GM21515 (cell line): ENCODE measurements at regions not wholly inside any gene's neighbourhood (a gene's known extent, or its start where the extent isn't known, plus 50 kb on each side); places are given as distances from the start of the nearest gene placed in this dataset.
"Not testable (repeated sequence)": the region's sequence is repeated elsewhere in the genome, so short reads cannot be mapped to it uniquely, and the experiment has no call there.

Experiments used
- ATAC-seq: cut with Tn5 transposase; IDR thresholded peaks from one replicate; pipeline ENCODE4 v1.9.1; 2021; ENCODE audit not compliant: unreplicated experiment

- no peak for ATAC-seq
Measured at GRCh38 chr10:118870467-118871243, 115.9 kb upstream of the CACUL1 start.

GRCh38 chr10:118871244-118871865, 116.6 kb upstream of the CACUL1 start:
- no peak for ATAC-seq

- ATAC-seq = no peak
Measured at GRCh38 chr10:118873091-118873737, 118.4 kb upstream of the CACUL1 start.

- ATAC-seq = no peak
Measured at GRCh38 chr10:118873738-118874105, 119.0 kb upstream of the CACUL1 start.

- no peak for ATAC-seq
Measured at GRCh38 chr10:118874171-118874570, 119.4 kb upstream of the CACUL1 start.

DNA sequence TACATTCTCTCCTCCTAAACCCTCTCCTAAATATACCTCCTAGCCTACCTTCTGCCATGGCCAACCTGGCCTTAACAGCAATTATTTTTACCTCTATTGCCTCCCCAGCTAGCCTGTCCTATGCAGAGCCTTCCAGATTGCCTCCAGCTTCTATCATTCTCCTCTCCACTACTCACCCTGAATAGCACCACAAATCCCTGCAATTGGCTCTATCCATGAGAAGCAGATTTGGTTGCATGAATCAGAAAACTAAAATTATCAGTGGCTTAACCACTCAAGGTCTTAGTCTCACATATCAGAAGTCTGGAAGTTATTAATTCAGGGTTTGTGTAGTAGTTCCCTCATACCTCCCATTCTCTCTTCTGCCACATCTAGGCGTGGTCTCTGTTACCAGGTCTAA, 120.3 kb upstream of the CACUL1 start:
- ATAC-seq = no peak

DNA sequence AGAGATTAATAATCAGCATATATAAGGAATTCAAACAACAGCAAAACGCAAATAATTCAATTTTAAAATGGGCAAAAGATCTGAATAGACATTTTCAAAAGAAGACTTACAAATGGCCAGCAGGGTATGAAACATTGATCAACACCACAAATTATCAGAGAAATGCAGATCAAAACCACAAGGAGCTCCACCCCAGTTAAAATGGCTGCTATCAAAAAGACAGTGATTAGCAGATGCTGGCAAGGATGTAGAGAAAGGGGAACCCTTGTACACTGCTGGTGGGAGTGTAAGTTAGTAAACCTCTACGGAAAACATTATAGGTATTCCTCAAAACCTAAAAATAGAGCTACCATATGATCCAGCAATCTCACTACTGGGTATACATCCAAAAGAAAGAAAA, 128.0 kb upstream of the CACUL1 start:
- no peak for ATAC-seq

GRCh38 chr10:118892255-118892654, 137.3 kb upstream of the NANOS1 start:
- ATAC-seq = no peak

DNA sequence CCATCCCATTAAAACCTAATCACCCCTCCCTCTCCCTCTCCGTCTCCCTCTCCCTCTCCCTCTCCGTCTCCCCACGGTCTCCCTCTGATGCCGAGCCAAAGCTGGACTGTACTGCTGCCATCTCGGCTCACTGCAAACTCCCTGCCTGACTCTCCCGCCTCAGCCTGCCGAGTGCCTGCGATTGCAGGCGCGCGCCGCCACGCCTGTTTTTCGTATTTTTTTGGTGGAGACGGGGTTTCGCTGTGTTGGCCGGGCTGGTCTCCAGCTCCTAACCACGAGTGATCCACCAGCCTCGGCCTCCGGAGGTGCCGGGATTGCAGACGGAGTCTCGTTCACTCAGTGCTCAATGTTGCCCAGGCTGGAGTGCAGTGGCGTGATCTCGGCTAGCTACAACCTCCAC, 134.6 kb upstream of the NANOS1 start:
- ATAC-seq = not testable (repeated sequence)

- ATAC-seq = no peak
Measured at GRCh38 chr10:118900617-118901016, 128.9 kb upstream of the NANOS1 start.

- no peak for ATAC-seq
Measured at GRCh38 chr10:118901380-118901779, 128.1 kb upstream of the NANOS1 start.

DNA sequence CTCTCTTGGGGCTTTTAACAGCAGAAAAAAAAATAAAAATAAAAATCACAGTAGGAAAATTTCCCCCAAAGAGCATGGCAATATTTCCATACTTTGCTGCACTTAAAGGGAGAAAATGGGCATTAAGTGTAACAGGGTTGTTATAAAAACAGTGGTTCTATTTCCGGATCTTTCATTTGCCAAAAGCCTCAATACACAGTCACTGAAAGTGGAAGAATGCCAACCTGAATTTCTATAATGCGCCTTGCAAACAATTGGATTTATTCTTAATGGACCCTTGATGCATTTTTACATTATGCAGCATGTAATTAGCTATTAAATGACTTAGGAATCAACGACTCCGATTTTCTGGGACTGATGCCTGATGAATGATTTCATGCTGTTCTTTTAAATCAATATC, 127.6 kb upstream of the NANOS1 start:
- no peak for ATAC-seq

- ATAC-seq = not testable (repeated sequence)
Measured at GRCh38 chr10:118902656-118903055, 126.9 kb upstream of the NANOS1 start.

DNA sequence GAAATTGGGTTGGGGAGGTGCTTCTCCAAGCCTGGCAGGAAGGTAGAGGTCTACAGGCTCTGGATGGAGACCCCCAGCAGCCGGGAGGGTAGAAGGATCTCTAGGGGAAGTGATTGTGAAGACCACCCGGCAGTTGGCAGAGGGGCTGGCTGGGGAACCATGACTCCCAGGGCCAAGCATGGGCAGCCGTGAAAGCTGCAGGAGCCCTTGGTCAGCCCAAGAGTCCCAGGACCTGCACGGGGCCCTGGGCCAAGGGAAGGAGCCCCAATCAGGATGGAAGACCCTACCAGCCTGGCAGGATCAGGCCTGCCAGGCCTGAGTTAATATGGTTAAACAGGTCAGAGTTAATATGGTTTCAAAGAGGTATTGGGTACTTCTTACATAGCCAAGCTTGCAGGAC, 126.3 kb upstream of the NANOS1 start:
- no peak for ATAC-seq

GRCh38 chr10:118903691-118904090, 125.8 kb upstream of the NANOS1 start:
- ATAC-seq = no peak

- ATAC-seq = no peak
Measured at GRCh38 chr10:118904286-118904685, 125.2 kb upstream of the NANOS1 start.

DNA sequence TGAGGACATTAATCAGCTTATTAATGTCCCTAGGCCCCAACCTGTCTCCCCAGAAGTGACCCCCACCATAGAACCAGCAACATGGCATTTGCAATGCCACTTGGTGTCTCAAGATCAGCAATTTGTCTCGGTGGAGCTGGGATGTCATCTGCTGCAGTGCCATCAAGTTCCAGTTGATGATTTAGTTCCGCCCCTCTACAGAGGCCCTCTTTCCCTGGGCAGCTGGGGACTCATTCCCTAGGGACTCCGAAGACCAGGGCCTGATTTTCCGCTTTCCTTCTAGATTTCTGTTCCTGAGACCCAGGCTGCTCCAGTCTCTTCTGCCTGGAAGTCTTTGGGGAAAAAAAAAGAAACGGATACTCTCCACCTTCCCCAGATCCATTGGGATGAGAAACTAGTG, 122.5 kb upstream of the NANOS1 start:
- no peak for ATAC-seq

GRCh38 chr10:118908557-118909256, 120.8 kb upstream of the NANOS1 start:
- ATAC-seq = no peak

DNA sequence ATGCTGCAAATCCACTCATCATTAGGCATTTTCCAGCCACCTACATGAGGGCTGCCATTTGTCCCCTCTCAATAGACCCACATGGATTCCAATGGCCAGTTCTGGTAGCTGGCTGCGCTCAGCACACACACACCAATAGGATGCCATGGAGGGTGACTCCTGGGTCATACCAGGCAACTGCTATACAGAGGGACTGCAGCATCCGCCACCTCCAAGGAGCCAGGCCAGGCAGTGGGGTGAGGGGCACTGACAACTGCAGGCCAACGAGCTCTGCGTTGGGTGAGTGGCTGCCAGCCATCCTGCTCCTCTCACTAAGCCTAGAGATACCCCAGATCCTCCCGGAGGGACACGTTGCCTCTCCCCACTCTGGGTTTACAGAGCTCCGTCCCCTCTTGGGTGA, 118.8 kb upstream of the NANOS1 start:
- no peak for ATAC-seq

DNA sequence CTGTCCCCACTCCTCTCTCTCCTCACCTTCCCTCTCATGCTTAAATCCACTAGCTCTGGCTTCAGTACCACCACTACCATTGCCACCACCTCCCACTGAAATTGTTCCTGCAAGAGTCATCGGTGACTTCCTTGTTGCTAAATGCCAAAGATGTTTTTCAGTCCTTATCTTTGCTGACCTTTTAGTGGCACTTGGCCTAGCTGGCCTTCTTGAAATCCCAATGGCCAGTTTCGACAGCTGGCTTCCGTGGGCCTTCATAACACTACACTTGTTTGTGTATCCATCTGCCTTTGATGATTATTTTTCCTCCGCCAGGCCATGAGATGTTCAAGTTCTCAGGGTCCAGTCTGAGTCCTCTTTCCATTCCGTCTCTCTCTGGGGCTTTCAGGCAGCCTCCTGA, 118.2 kb upstream of the NANOS1 start:
- no peak for ATAC-seq

DNA sequence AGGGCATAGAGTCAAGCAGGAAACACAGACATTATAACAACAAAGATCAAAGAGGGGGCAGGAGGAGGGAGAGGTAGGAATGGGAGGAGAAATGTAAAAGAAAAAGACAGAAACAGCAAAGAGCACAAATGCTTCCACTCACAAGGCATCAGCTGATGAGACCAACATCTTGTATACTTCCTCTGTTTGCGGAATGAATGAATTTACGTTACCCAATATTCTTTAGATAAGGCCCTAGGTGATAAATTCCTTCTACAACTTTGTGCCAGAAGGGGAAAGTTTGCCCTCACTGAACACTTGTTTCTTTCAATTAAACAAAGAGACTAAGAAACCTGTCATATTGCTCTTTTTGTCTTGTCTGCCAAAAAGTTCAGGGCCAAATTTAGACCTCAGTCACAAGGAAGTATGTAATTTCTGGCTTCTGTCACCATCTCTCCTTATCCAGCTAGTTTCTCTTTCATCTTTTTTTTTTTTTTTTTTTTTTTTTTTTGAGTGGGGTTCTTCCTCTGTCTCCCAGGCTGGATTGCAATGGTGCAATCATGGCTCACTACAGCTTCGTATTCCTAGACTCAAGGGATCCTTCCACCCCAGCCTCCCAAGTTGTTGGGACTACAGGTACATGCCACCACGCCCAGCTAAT, 116.4 kb upstream of the NANOS1 start:
- no peak for ATAC-seq
